HepG2 (cell line): ENCODE measurements at regions not wholly inside any gene's neighbourhood (a gene's known extent, or its start where the extent isn't known, plus 50 kb on each side); places are given as distances from the start of the nearest gene placed in this dataset.

Experiments used
- ADNP ChIP-seq: sonication (generic); formaldehyde crosslinking; IDR thresholded peaks from 2 replicates; pipeline ENCODE4 v1.4.0; 2020; ENCODE audit warnings: missing genetic modification reagents
- E2F2 ChIP-seq: sonication (generic); formaldehyde crosslinking; IDR thresholded peaks from 2 replicates; pipeline ENCODE4 v1.4.0; 2020; ENCODE audit warnings: missing genetic modification reagents, borderline replicate concordance
- ELF3 ChIP-seq: IDR thresholded peaks from 2 replicates; pipeline ENCODE4 v1.6.1; 2016; ENCODE audit warnings: missing genetic modification reagents, missing compliant biosample characterization
- FOXO4 ChIP-seq: sonication (generic); formaldehyde crosslinking; conservative IDR thresholded peaks from 2 replicates; pipeline ENCODE4 v1.8.1; 2023; ENCODE audit warnings: missing genetic modification reagents
- KDM5B ChIP-seq: sonication (generic); formaldehyde crosslinking; IDR thresholded peaks from 2 replicates; pipeline ENCODE4 v1.4.0; 2020; ENCODE audit warnings: missing genetic modification reagents, mild to moderate bottlenecking, borderline replicate concordance
- MTA3 ChIP-seq: sonication (generic); formaldehyde crosslinking; IDR thresholded peaks from 2 replicates; pipeline ENCODE4 v1.4.0; 2020; ENCODE audit warnings: missing genetic modification reagents
- NFKBIZ ChIP-seq: IDR thresholded peaks from 2 replicates; pipeline ENCODE4 v1.6.1; 2018; ENCODE audit warnings: missing genetic modification reagents, missing compliant biosample characterization
- ONECUT2 ChIP-seq: sonication (generic); formaldehyde crosslinking; IDR thresholded peaks from 2 replicates; pipeline ENCODE4 v1.4.0; 2020; ENCODE audit warnings: missing genetic modification reagents
- PCBP1 ChIP-seq: fragments of 200-400 bp; formaldehyde crosslinking; IDR thresholded peaks from 2 replicates; pipeline ENCODE4 v1.6.1; 2017; ENCODE audit warnings: mild to moderate bottlenecking, low read depth, low read length, borderline replicate concordance
- TBP ChIP-seq: sonication (generic); formaldehyde crosslinking; IDR thresholded peaks from 2 replicates; pipeline ENCODE4 v1.5.0; 2020; ENCODE audit warnings: missing genetic modification reagents
- TERF1 ChIP-seq: sonication (generic); formaldehyde crosslinking; IDR thresholded peaks from 2 replicates; pipeline ENCODE4 v1.8.0; 2022; ENCODE audit warnings: mild to moderate bottlenecking, missing genetic modification reagents, moderate library complexity
- ZBTB20 ChIP-seq: sonication (generic); formaldehyde crosslinking; IDR thresholded peaks from 2 replicates; pipeline ENCODE4 v1.8.1; 2023; ENCODE audit warnings: missing genetic modification reagents, low read depth, mild to moderate bottlenecking, borderline replicate concordance
- ZFX ChIP-seq: sonication (generic); formaldehyde crosslinking; IDR thresholded peaks from 2 replicates; pipeline ENCODE4 v1.4.0; 2020; ENCODE audit warnings: mild to moderate bottlenecking, low read depth, missing genetic modification reagents, moderate library complexity
- ZKSCAN8 ChIP-seq: IDR thresholded peaks from 2 replicates; pipeline ENCODE4 v1.6.1; 2016; ENCODE audit warnings: borderline replicate concordance, missing genetic modification reagents, missing compliant biosample characterization
- ZNF160 ChIP-seq: sonication (generic); formaldehyde crosslinking; IDR thresholded peaks from 2 replicates; pipeline ENCODE4 v1.8.0; 2022; ENCODE audit warnings: mild to moderate bottlenecking, inconsistent platforms, missing genetic modification reagents
- ZNF44 ChIP-seq: sonication (generic); formaldehyde crosslinking; IDR thresholded peaks from 2 replicates; pipeline ENCODE4 v1.5.1; 2020; ENCODE audit warnings: mild to moderate bottlenecking, missing genetic modification reagents
- ZNF646 ChIP-seq: sonication (generic); formaldehyde crosslinking; IDR thresholded peaks from 2 replicates; pipeline ENCODE4 v1.9.0; 2021; ENCODE audit warnings: mild to moderate bottlenecking, missing genetic modification reagents
- ZNF772 ChIP-seq: sonication (generic); formaldehyde crosslinking; IDR thresholded peaks from 2 replicates; pipeline ENCODE4 v1.5.0; 2020; ENCODE audit warnings: mild to moderate bottlenecking, missing genetic modification reagents
- ZNF839 ChIP-seq: sonication (generic); formaldehyde crosslinking; IDR thresholded peaks from 2 replicates; pipeline ENCODE4 v1.4.0; 2020; ENCODE audit warnings: missing genetic modification reagents, mild to moderate bottlenecking, borderline replicate concordance
- ZSCAN25 ChIP-seq: sonication (generic); formaldehyde crosslinking; IDR thresholded peaks from 2 replicates; pipeline ENCODE4 v1.8.0; 2022; ENCODE audit warnings: mild to moderate bottlenecking, missing genetic modification reagents

- no peak for TF ChIP-seq NFKBIZ (CRISPR knock-in tag)
- 0 out of 2 replicates have a peak, but pooled peaks have one; percentile 24 for TF ChIP-seq ADNP (CRISPR knock-in tag)
- 0 out of 2 replicates have a peak, but pooled peaks have one; percentile 54 for TF ChIP-seq ZKSCAN8 (CRISPR knock-in tag)
- TF ChIP-seq ZNF839 (CRISPR knock-in tag) = no peak
- TF ChIP-seq ZNF160 (CRISPR knock-in tag) = no peak
- TF ChIP-seq ZFX = peak; percentile 42; the same call in 1 of the 2 replicates
- no peak for TF ChIP-seq TERF1 (CRISPR knock-in tag)
- TF ChIP-seq PCBP1 = no peak
- TF ChIP-seq ELF3 = peak; percentile 85
- 0 out of 2 replicates have a peak, but pooled peaks have one; percentile 59 for TF ChIP-seq ZNF772 (CRISPR knock-in tag)
- peak; percentile 61; the same call in 1 of the 2 replicates for TF ChIP-seq FOXO4 (CRISPR knock-in tag)
- no peak for TF ChIP-seq ONECUT2 (CRISPR knock-in tag)
- TF ChIP-seq ZNF44 (CRISPR knock-in tag) = 0 out of 2 replicates have a peak, but pooled peaks have one; percentile 35
- no peak for TF ChIP-seq MTA3 (CRISPR knock-in tag)
- no peak for TF ChIP-seq KDM5B (CRISPR knock-in tag)
- no peak for TF ChIP-seq ZNF646 (CRISPR knock-in tag)
- TF ChIP-seq TBP (CRISPR knock-in tag) = no peak
- no peak for TF ChIP-seq ZBTB20 (CRISPR knock-in tag)
- no peak; the same call in 1 of the 2 replicates for TF ChIP-seq ZSCAN25 (CRISPR knock-in tag)
- TF ChIP-seq E2F2 = no peak
These were observed 250.3 kb upstream of the PROX1 start (continued) for GRCh38 chr1:213737398-213738035.
